ENCODE measurements at regions not wholly inside any gene's neighbourhood (a gene's known extent, or its start where the extent isn't known, plus 50 kb on each side); places are given as distances from the start of the nearest gene placed in this dataset.
"Not testable (repeated sequence)": the region's sequence is repeated elsewhere in the genome, so short reads cannot be mapped to it uniquely, and the experiment has no call there.

- DNase-seq: not testable (repeated sequence)
Measured at GRCh38 chr1:242900558-242900957, 354.5 kb downstream of the CEP170 start.

GRCh38 chr1:242890192-242890741, 364.8 kb downstream of the CEP170 start:
- DNase-seq: no peak

- DNase-seq: no peak
Measured at GRCh38 chr1:242886137-242886536, 361.6 kb upstream of the PLD5 start.

GRCh38 chr1:242880022-242880421, 355.5 kb upstream of the PLD5 start:
- not testable (repeated sequence) for DNase-seq

GRCh38 chr1:242877743-242878142, 353.2 kb upstream of the PLD5 start:
- DNase-seq: no peak

GRCh38 chr1:242877229-242877628, 352.7 kb upstream of the PLD5 start:
- no peak for DNase-seq

- DNase-seq: no peak
Measured at GRCh38 chr1:242876030-242876429, 351.5 kb upstream of the PLD5 start.

- DNase-seq: no peak
Measured at GRCh38 chr1:242873661-242874060, 349.2 kb upstream of the PLD5 start.

GRCh38 chr1:242872521-242872920, 348.0 kb upstream of the PLD5 start:
- DNase-seq: no peak

- DNase-seq: no peak
Measured at GRCh38 chr1:242871471-242872030, 347.1 kb upstream of the PLD5 start.

GRCh38 chr1:242870966-242871365, 346.5 kb upstream of the PLD5 start:
- DNase-seq: no peak

GRCh38 chr1:242856289-242856688, 331.8 kb upstream of the PLD5 start:
- no peak for DNase-seq

GRCh38 chr1:242854466-242854865, 330.0 kb upstream of the PLD5 start:
- no peak for DNase-seq

- DNase-seq: no peak
Measured at GRCh38 chr1:242847390-242847993, 323.0 kb upstream of the PLD5 start.

- no peak for DNase-seq
Measured at GRCh38 chr1:242842094-242842493, 317.6 kb upstream of the PLD5 start.

- DNase-seq: no peak
Measured at GRCh38 chr1:242839101-242839500, 314.6 kb upstream of the PLD5 start.

GRCh38 chr1:242836423-242836822, 311.9 kb upstream of the PLD5 start:
- no peak for DNase-seq

- no peak for DNase-seq
Measured at GRCh38 chr1:242828828-242829227, 304.3 kb upstream of the PLD5 start.

GRCh38 chr1:242828199-242828598, 303.7 kb upstream of the PLD5 start:
- DNase-seq: no peak

- DNase-seq: no peak
Measured at GRCh38 chr1:242827538-242827937, 303.0 kb upstream of the PLD5 start.

GRCh38 chr1:242826701-242827336, 302.3 kb upstream of the PLD5 start:
- DNase-seq: no peak

- no peak for DNase-seq
Measured at GRCh38 chr1:242824435-242824834, 299.9 kb upstream of the PLD5 start.

GRCh38 chr1:242813490-242814091, 289.1 kb upstream of the PLD5 start:
- no peak for DNase-seq
